Trophoblast cell (in vitro differentiated cells and primary cell): ENCODE measurements at regions not wholly inside any gene's neighbourhood (a gene's known extent, or its start where the extent isn't known, plus 50 kb on each side); places are given as distances from the start of the nearest gene placed in this dataset.
A peak's percentile ranks its signal among the peaks of the same experiment; 100 is the strongest.

Source experiments
- DNase-seq, 2 donors: peaks; one replicate each; pipeline ENCODE4 v3.0.0-alpha.2; 2016
- H2AFZ ChIP-seq: 2 replicates; pipeline ENCODE4 v1.6.1; 2013; ENCODE audit warnings: low read length, moderate library complexity, mild to moderate bottlenecking; ENCODE audit not compliant: insufficient read depth, poor library complexity
- H2AK5ac ChIP-seq: 2 replicates; pipeline ENCODE4 v1.6.1; 2013; ENCODE audit warnings: mild to moderate bottlenecking, low read length
- H2BK120ac ChIP-seq: 2 replicates; pipeline ENCODE4 v1.6.1; 2013; ENCODE audit warnings: low read length, mild to moderate bottlenecking, moderate library complexity; ENCODE audit not compliant: insufficient read depth, poor library complexity
- H2BK12ac ChIP-seq: 2 replicates; pipeline ENCODE4 v1.6.1; 2013; ENCODE audit warnings: mild to moderate bottlenecking, low read length, moderate library complexity
- H2BK5ac ChIP-seq: 2 replicates; pipeline ENCODE4 v1.6.1; 2013; ENCODE audit warnings: low read length, low read depth, moderate library complexity, mild to moderate bottlenecking; ENCODE audit not compliant: poor library complexity
- H3K14ac ChIP-seq: 2 replicates; pipeline ENCODE4 v1.6.1; 2013; ENCODE audit warnings: mild to moderate bottlenecking, low read length
- H3K18ac ChIP-seq: 2 replicates; pipeline ENCODE4 v1.6.1; 2013; ENCODE audit warnings: mild to moderate bottlenecking, low read length
- H3K23ac ChIP-seq: 2 replicates; pipeline ENCODE4 v1.6.1; 2013; ENCODE audit warnings: low read length
- H3K27ac ChIP-seq: 2 replicates; pipeline ENCODE4 v1.5.1; 2013; ENCODE audit warnings: low read depth, mild to moderate bottlenecking, inconsistent platforms, low read length, moderate library complexity
- H3K27me3 ChIP-seq: 2 replicates; pipeline ENCODE4 v1.6.1; 2013; ENCODE audit warnings: inconsistent platforms, mild to moderate bottlenecking, low read length, moderate library complexity; ENCODE audit not compliant: insufficient read depth
- H3K36me3 ChIP-seq, 2 experiments: 1 replicate in 1 of 2; 2 replicates in 1 of 2; pipeline ENCODE4 v1.6.1; 2013; ENCODE audit warnings: low read length in 2 of 2, mild to moderate bottlenecking in 2 of 2, moderate library complexity in 1 of 2; ENCODE audit not compliant: insufficient read depth in 2 of 2, control insufficient read depth in 1 of 2
- H3K4ac ChIP-seq: 2 replicates; pipeline ENCODE4 v1.6.1; 2013; ENCODE audit warnings: low read depth, mild to moderate bottlenecking, low read length, moderate library complexity
- H3K4me1 ChIP-seq, 2 experiments: 1 replicate in 1 of 2; 2 replicates in 1 of 2; pipeline ENCODE4 v1.6.1; 2013; ENCODE audit warnings: low read length in 2 of 2, mild to moderate bottlenecking in 2 of 2, moderate library complexity in 1 of 2; ENCODE audit not compliant: insufficient read depth in 2 of 2, control insufficient read depth in 1 of 2
- H3K4me2 ChIP-seq: 2 replicates; pipeline ENCODE4 v1.6.1; 2013; ENCODE audit warnings: inconsistent platforms, mild to moderate bottlenecking, low read length, moderate library complexity
- H3K4me3 ChIP-seq: 2 replicates; pipeline ENCODE4 v1.5.1; 2013; ENCODE audit warnings: mild to moderate bottlenecking, low read depth, low read length, inconsistent platforms
- H3K79me1 ChIP-seq: one replicate; pipeline ENCODE4 v1.6.1; 2013; ENCODE audit warnings: low read length
- H3K79me2 ChIP-seq: 2 replicates; pipeline ENCODE4 v1.6.1; 2013; ENCODE audit warnings: low read length, mild to moderate bottlenecking; ENCODE audit not compliant: control insufficient read depth, insufficient read depth, poor library complexity
- H3K9ac ChIP-seq: 2 replicates; pipeline ENCODE4 v1.6.1; 2013; ENCODE audit warnings: mild to moderate bottlenecking, low read length
- H3K9me3 ChIP-seq: 2 replicates; pipeline ENCODE4 v1.6.1; 2013; ENCODE audit warnings: low read depth, mild to moderate bottlenecking, control low read depth, inconsistent platforms, low read length; ENCODE audit not compliant: insufficient read depth
- H4K12ac ChIP-seq: 2 replicates; pipeline ENCODE4 v1.6.1; 2013; ENCODE audit warnings: low read depth, mild to moderate bottlenecking, low read length, moderate library complexity
- H4K8ac ChIP-seq: 2 replicates; pipeline ENCODE4 v1.6.1; 2013; ENCODE audit warnings: low read depth, mild to moderate bottlenecking, low read length, moderate library complexity
- H4K91ac ChIP-seq: one replicate; pipeline ENCODE4 v1.6.1; 2013; ENCODE audit warnings: low read depth, mild to moderate bottlenecking, low read length, moderate library complexity
- whole genome bisulfite sequencing: extraction: QIAGEN DNeasy Blood & Tissue Kit; methylation state at CpG from one replicate; pipeline ENCODE4 v1.1.7; 2013; ENCODE audit warnings: missing lambda C conversion rate; ENCODE audit not compliant: insufficient read length, insufficient coverage; ENCODE audit errors: extremely low coverage; 5-methylcytosine and 5-hydroxymethylcytosine counted together

DNA sequence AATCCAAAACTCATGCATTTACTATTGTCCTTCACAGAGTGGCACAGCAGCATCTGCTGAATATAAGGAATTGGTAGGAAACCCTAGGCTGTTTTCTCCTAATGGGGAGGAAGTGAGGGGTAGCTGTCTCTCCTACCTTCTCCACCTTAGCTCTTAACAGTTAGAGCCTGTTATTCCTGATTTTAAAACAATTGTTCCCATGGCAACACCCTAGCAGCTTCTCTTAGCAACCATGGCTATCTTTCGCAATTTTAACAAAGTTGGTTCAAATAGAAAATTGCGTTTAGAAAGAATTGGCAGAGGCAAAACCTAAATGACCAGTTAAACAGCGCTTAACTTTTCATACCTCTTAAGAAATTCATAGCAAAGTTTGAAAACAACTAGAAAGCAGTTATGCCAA, 603.4 kb upstream of the AUTS2 start:
- Histone ChIP-seq H3K79me1 (no peaks in the 10 kb centered on the region), H3K27ac (no peak overlapping the region), H4K12ac (no peak overlapping the region), H3K27me3 (no peaks in the 10 kb centered on the region), H3K9me3 (peaks cover 1% of the 10 kb centered on the region), H3K79me2 (no peaks in the 10 kb centered on the region), H3K4me2 (no peak overlapping the region), H3K18ac (no peak overlapping the region), H3K23ac (no peak overlapping the region), H3K4ac (no peak overlapping the region), H3K4me3 (no peak overlapping the region), H2AK5ac (no peak overlapping the region), H3K4me1 (no peaks in the 10 kb centered on the region), H4K91ac (no peak overlapping the region), H3K14ac (no peak overlapping the region), H3K36me3 (no peaks in the 10 kb centered on the region), H2BK120ac (no peak overlapping the region), H3K9ac (no peak overlapping the region), H2BK12ac (no peak overlapping the region), H2AFZ (no peak overlapping the region), H2BK5ac (no peak overlapping the region), H4K8ac (no peak overlapping the region)
- no peak for DNase-seq
- no CpG with 5 or more reads among the region's 3 CpGs for WGBS

DNA sequence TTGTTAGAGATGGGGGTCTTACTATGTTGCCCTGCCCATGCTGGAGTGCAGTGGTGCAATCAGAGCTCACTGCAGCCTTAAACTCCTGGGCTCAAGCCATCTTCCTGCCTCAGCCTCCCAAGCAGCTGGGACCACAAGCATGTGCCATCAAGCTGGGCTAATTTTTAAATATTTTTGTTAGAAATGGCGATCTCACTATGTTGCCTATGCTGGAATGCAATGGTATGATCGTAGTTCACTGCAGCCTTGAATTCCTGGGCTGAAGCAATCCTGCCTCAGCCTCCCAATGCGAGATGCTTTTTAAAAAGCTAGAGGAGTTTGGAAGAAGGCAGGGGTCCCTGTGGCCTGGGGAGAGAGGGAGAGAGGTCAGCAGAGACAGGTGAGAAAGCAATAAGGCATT, 600.1 kb upstream of the AUTS2 start:
- H2BK5ac ChIP-seq = no peak overlapping the region

DNA sequence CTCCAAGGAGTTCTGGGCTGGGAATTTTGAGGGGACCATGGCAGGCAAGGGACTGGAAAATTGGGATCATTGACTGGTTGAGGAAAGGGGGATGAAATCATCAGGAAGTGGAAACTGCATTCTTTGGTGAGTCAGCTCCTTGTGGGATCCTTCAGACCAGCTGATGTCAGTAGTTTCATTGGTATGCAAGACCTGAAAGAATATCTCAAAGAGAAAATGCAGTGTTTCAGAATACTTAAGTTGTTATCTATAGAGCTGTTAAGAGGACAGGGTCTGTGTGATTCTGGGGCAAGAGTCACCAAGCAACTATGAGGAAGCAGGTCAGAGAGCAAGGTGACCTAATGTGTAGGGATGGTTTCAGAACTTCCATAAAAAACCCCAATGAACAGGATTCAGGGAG, 595.9 kb upstream of the AUTS2 start:
- no peak overlapping the region for H4K91ac ChIP-seq
- H3K4me2 ChIP-seq = no peak overlapping the region
- H3K27me3 ChIP-seq = no peaks in the 10 kb centered on the region
- H2BK5ac ChIP-seq = no peak overlapping the region
- peaks cover 10% of the 10 kb centered on the region for H3K9me3 ChIP-seq
- H3K27ac ChIP-seq = no peak overlapping the region
- H4K8ac ChIP-seq = no peak overlapping the region
- H2AFZ ChIP-seq = no peak overlapping the region
- no peaks in the 10 kb centered on the region for H3K4me1 ChIP-seq
- H3K23ac ChIP-seq = no peak overlapping the region
- H3K79me1 ChIP-seq = no peaks in the 10 kb centered on the region
- no peak overlapping the region for H2BK12ac ChIP-seq
- H3K4me3 ChIP-seq = no peak overlapping the region
- no peak overlapping the region for H3K9ac ChIP-seq
- no peak overlapping the region for H3K18ac ChIP-seq
- H4K12ac ChIP-seq = no peak overlapping the region
- no peaks in the 10 kb centered on the region for H3K79me2 ChIP-seq
- H2BK120ac ChIP-seq = no peak overlapping the region
- DNase-seq = peak in 1 of 2 donors; percentile 39
- H2AK5ac ChIP-seq = no peak overlapping the region
- no peak overlapping the region for H3K4ac ChIP-seq
- no peak overlapping the region for H3K14ac ChIP-seq
- no peaks in the 10 kb centered on the region for H3K36me3 ChIP-seq

More for the DNA sequence above, 600.1 kb upstream of the AUTS2 start:
- H3K9ac ChIP-seq = no peak overlapping the region
- H2AFZ ChIP-seq = no peak overlapping the region
- no peak overlapping the region for H3K23ac ChIP-seq
- no peak overlapping the region for H3K4me3 ChIP-seq
- H3K14ac ChIP-seq = no peak overlapping the region
- no peak overlapping the region for H3K27ac ChIP-seq
- no peak overlapping the region for H3K4me2 ChIP-seq
- H3K4ac ChIP-seq = no peak overlapping the region
- no peaks in the 10 kb centered on the region for H3K36me3 ChIP-seq
- no peak overlapping the region for H2BK12ac ChIP-seq
- H2BK120ac ChIP-seq = no peak overlapping the region
- H3K79me1 ChIP-seq = no peaks in the 10 kb centered on the region
- no peak for DNase-seq
- no peak overlapping the region for H2AK5ac ChIP-seq
- no CpG with 5 or more reads among the region's 3 CpGs for WGBS
- H4K91ac ChIP-seq = no peak overlapping the region
- no peak overlapping the region for H4K12ac ChIP-seq
- peaks cover 11% of the 10 kb centered on the region for H3K9me3 ChIP-seq
- H3K27me3 ChIP-seq = no peaks in the 10 kb centered on the region
- no peaks in the 10 kb centered on the region for H3K79me2 ChIP-seq
- no peaks in the 10 kb centered on the region for H3K4me1 ChIP-seq
- H3K18ac ChIP-seq = no peak overlapping the region
- no peak overlapping the region for H4K8ac ChIP-seq

DNA sequence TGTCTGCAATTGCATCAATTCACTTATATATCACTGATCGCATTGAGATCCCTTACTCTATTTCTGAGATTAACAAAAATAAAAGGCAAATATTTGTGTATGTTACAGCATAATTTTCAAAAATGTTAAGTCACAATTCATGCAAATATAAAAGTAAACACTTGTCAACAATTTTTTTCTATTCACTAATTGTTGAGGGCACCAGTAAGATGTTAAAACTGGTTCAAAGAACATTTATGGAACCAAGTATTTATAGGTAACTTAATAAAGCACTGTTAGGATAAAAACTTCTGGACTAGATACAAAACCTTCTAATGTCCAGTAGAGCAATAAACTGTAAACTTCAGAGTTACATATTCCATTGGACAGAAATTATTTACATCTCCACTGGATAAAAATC, 586.1 kb upstream of the AUTS2 start:
- no peaks in the 10 kb centered on the region for H3K36me3 ChIP-seq
- H3K4ac ChIP-seq = no peak overlapping the region
- no peaks in the 10 kb centered on the region for H3K79me1 ChIP-seq
- no peak overlapping the region for H2BK5ac ChIP-seq
- WGBS = no CpG with 5 or more reads among the region's 1 CpG
- no peak overlapping the region for H3K4me2 ChIP-seq
- peaks cover 0 to 3% of the 10 kb centered on the region in 2 experiments for H3K4me1 ChIP-seq
- no peak overlapping the region for H4K91ac ChIP-seq
- no peak overlapping the region for H3K27ac ChIP-seq
- H2AFZ ChIP-seq = no peak overlapping the region
- H3K9me3 ChIP-seq = no peaks in the 10 kb centered on the region
- no peak overlapping the region for H4K8ac ChIP-seq
- no peaks in the 10 kb centered on the region for H3K27me3 ChIP-seq
- H3K23ac ChIP-seq = no peak overlapping the region
- no peak overlapping the region for H2AK5ac ChIP-seq
- no peak overlapping the region for H3K18ac ChIP-seq
- no peak overlapping the region for H4K12ac ChIP-seq
- H3K4me3 ChIP-seq = no peak overlapping the region
- no peak for DNase-seq
- H3K14ac ChIP-seq = no peak overlapping the region
- no peak overlapping the region for H3K9ac ChIP-seq
- no peak overlapping the region for H2BK12ac ChIP-seq
- H3K79me2 ChIP-seq = no peaks in the 10 kb centered on the region
- H2BK120ac ChIP-seq = no peak overlapping the region
